ELF-1 (cell line): ENCODE measurements at regions not wholly inside any gene's neighbourhood (a gene's known extent, or its start where the extent isn't known, plus 50 kb on each side); places are given as distances from the start of the nearest gene placed in this dataset.
"Not testable (repeated sequence)": the region's sequence is repeated elsewhere in the genome, so short reads cannot be mapped to it uniquely, and the experiment has no call there.

Experiments used
- DNase-seq: peaks from one replicate; pipeline ENCODE4 v3.0.0-alpha.2; 2016; ENCODE audit warnings: low read depth, low spot score

DNA sequence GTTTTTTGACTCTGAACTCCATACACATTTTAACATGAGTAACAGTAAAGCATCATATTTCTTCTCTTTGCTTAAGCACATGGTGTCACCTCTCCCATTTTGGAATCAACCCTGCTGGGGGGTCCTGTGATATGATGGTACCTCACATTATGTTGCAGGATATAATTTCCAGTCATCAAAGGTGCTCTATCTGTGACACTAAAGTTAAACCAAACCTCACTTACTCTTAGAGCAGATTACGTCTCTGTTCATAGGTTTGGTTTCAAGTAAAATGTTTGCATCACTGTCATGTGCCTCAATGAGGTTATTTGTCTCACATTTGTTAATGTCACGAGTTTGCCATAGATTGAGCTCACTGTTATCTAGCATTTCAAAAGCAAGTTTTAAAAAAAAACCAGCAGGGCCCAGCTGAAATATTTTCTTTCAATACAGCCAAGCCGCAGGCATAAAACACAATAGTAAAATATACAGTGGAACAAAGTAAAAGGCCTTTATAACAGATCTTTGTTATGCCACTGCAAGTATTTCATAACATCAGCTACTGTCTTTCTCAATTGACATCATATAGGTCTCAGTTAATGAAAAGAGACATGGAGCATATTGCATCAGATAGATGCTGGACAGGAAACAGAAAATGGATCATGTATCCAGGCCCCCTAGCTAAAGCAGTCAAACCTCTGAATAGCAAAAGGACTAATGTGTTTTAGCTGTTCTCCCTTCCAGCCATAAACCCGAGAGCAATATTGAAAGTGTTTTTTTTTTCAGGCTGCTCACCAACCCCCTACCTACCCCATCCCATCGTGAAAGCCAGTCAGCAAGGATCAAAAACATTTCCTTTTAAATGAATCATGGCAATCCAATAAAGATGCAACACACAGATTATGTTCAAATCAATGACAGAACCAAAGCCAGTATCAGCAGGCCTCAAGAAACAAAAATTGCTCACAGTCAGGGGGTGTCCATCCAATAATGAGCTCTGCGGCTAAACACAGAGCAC, 182.1 kb upstream of the ITGA1 start:
- DNase-seq, result no peak

- no peak for DNase-seq
These were observed 180.4 kb upstream of the ITGA1 start for GRCh38 chr5:52607227-52607824.

DNA sequence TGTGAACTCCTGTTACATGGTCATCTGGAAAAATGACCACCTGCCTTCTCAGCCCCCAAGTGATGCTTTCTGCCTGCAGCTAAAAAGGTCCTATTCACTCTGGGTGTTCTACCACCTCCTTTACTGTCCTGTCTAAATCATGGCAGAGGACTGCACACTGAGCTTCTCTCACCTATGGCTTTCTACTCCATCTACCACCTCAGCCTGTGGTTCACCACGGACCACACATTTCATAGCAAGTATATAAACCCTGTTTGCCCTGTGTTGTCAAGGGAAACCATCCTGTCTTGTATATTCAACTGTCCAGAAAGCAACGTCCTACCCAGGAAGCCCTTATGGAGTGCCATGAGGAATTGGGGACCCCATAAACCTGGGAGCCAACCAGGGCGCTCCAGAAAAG, 167.4 kb upstream of the ITGA1 start:
- no peak for DNase-seq

DNA sequence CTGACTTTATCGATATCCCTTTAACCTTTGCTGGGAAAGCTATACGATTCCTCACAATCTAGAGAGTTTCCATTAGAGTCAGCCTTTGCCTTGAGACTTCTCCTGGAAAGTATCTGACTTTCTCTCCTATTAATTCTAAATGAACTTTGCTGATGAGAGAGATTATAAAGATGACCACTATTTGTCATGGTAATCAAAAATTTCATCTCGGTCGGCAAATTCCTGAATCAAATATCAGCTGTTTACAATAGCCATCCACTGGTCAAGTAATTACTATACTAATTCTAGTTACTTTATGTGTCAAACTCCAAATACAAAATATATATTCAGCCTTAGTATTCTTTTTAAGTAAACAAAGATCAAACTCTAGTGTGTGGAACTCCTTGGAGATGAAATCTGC, 164.4 kb upstream of the ITGA1 start:
- no peak for DNase-seq

GRCh38 chr5:52624291-52624690, 163.4 kb upstream of the ITGA1 start:
- no peak for DNase-seq

GRCh38 chr5:52626312-52626711, 161.4 kb upstream of the ITGA1 start:
- no peak for DNase-seq

DNA sequence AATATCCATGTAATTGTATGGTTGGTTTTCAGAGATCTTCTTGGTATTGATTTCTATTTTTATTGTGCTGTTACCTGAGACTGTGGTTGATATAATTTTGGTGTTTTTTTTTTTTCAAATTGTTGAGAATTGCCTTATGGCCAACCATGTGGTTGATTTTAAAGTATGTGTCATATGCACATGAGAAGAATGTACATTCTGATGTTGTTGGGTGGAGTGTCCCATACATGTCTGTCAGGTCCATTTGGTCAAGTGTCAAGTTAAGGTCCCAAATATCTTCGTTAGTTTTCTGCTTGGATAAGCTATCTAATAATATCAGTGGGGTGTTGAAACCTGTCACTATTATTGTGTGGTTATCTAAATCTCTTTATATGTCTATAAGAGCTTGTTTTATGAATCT, 160.0 kb upstream of the ITGA1 start:
- DNase-seq, result no peak

GRCh38 chr5:52632281-52632680, 155.4 kb upstream of the ITGA1 start:
- DNase-seq, result no peak

DNA sequence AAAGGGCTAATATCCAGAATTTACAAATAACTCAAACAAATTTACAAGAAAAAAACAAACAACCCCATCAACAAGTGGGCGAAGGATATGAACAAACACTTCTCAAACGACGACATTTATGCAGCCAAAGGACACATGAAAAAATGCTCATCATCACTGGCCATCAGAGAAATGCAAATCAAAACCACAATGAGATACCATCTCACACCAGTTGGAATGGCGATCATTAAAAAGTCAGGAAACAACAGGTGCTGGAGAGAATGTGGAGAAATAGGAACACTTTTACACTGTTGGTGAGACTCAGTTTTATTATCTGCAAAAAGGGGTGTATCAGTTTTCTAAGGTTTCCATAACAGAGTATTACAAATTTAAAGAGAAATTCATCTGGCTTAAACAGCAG, 153.5 kb upstream of the ITGA1 start:
- DNase-seq, result not testable (repeated sequence)

- no peak for DNase-seq
These were observed 149.0 kb upstream of the ITGA1 start for GRCh38 chr5:52638732-52639131.

- DNase-seq, result no peak
These were observed 139.0 kb upstream of the ITGA1 start for GRCh38 chr5:52648726-52649125.

GRCh38 chr5:52655163-52655562, 132.6 kb upstream of the ITGA1 start:
- no peak for DNase-seq

GRCh38 chr5:52656569-52657246, 131.0 kb upstream of the ITGA1 start:
- no peak for DNase-seq

DNA sequence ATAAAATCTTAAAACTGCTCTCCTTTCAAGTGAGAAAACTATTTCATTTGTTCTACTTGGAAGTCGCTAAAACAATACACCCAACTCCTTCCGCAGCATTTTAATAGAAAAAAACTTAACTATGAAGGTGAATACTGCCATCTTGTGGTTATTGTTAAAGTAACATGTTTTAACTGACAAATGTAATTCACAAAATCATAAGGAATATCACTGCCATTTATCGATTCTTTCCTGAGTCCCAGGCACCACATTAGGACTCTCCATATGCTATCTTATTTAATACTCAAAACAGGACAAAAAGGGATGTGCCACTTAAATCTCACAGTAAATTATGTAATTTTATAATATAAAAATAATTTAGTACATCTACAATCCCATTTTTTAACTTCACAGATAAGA, 130.5 kb upstream of the ITGA1 start:
- no peak for DNase-seq

DNA sequence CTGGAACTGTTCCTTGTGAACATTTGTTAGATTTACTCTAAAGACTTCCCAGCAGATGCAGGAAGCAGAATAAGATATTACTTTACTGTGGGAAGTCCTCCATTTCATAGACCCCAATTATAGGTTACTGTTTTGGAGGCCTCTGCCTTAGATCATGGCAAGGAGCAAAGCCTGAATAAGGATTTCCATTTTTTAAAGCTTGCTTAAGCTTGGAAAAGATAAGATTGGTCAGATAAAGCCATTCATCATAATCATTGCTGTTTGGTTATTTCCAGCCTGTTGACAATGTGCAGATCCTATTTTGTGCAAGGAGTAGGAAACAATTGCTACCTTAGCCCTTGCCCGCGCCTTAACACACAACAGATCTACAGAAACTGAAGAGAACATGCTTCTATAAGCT, 129.5 kb upstream of the ITGA1 start:
- DNase-seq, result no peak

DNA sequence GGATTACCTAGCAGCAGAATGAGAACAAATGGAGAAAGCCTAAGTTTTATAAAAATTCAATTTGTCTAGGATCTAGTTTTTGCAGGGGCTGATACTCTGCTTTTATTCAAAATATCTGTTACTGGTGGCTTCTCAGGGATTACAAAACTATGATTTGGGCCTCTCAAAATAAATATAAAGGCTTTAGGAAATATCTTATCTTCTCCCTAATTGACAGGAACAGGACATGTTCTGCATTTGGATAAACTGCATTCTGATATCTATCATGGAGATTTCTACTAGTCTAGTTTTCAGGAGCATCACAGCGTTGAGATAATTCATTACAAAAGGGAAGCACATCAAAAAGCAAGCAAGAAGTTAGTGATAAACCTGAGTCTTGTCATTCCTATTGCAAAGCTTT, 127.1 kb upstream of the ITGA1 start:
- DNase-seq, result no peak

GRCh38 chr5:52661903-52662595, 125.7 kb upstream of the ITGA1 start:
- DNase-seq, result no peak

DNA sequence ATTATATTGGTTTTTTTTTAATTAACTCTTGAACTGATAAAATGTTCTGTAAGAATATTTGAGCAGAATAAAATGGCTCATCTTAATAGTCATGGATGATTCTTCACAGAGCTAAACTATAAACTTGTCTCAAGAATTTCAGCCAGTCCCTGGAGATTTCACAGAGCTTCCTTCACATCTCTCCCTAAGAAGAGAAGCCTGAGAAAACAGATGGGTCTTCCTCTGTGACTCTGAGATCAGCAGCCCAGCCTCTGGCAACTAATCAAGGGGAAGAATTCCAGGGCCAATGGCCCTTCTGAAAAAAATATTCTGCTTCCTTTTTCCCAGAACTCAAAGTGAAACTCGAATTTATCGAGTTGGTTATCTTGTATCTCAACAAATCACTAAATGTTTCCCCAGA, 122.2 kb upstream of the ITGA1 start:
- peak; percentile 1 for DNase-seq

GRCh38 chr5:52668139-52668538, 119.6 kb upstream of the ITGA1 start:
- no peak for DNase-seq

DNA sequence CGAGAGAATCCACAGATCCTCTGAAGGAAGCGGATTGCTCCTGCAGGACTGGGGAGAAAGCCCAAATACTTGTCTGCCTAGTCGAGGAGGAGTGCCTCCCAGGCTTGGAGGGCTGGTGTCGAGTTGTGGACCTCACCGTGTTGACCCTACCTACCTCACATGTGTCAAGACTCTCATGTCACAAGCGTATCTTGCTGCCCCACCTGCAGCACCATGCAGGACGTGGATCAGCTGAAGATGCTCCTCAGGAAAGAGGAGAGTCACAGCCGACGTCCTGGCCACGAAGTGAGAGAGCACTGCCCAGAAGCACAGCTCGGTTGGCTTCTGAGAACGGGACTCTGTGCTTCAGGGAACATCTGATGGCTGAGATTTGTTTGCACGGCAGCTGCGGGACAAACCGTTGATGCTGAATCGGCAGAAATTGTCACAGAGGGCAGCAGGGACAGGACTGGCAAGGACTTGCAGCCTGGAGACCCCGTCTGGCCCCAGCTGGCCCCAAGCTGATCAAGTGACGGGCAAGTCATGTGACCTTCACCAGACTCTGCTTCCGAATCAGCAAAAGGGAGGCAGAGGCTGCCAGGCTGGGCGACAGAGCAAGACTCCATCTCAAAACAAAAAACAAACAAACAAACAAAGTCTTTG, 119.1 kb upstream of the ITGA1 start:
- DNase-seq, result no peak

GRCh38 chr5:52672459-52672858, 115.3 kb upstream of the ITGA1 start:
- no peak for DNase-seq
